Parathyroid adenoma (tissue), 2 donors: ENCODE measurements at regions not wholly inside any gene's neighbourhood (a gene's known extent, or its start where the extent isn't known, plus 50 kb on each side); places are given as distances from the start of the nearest gene placed in this dataset.

Experiments used
- H2AFZ ChIP-seq: fragments of 300-600 bp; sonication (generic); one replicate; pipeline ENCODE4 v1.7.0; 2017; ENCODE audit warnings: antibody characterized with exemption, mild to moderate bottlenecking
- H3K27ac ChIP-seq: fragments of 300-600 bp; sonication (generic); one replicate; pipeline ENCODE4 v1.7.0; 2017
- H3K27me3 ChIP-seq: fragments of 300-600 bp; sonication (generic); one replicate; pipeline ENCODE4 v1.7.0; 2017; ENCODE audit warnings: low read length; ENCODE audit not compliant: control insufficient read depth, insufficient read depth
- H3K36me3 ChIP-seq: fragments of 300-600 bp; sonication (generic); one replicate; pipeline ENCODE4 v1.7.0; 2017; ENCODE audit warnings: low read length; ENCODE audit not compliant: control insufficient read depth, insufficient read depth
- H3K4me1 ChIP-seq: fragments of 300-600 bp; sonication (generic); one replicate; pipeline ENCODE4 v1.7.0; 2017; ENCODE audit warnings: control low read depth
- H3K4me2 ChIP-seq: fragments of 300-600 bp; sonication (generic); one replicate; pipeline ENCODE4 v1.7.0; 2017; ENCODE audit warnings: low read length
- H3K4me3 ChIP-seq: fragments of 300-600 bp; sonication (generic); one replicate; pipeline ENCODE4 v1.7.0; 2017; ENCODE audit warnings: low read depth, low read length
- H3K79me2 ChIP-seq: fragments of 300-600 bp; sonication (generic); one replicate; pipeline ENCODE4 v1.7.0; 2017; ENCODE audit warnings: control low read depth
- H3K9ac ChIP-seq: fragments of 300-600 bp; sonication (generic); one replicate; pipeline ENCODE4 v1.7.0; 2017; ENCODE audit warnings: mild to moderate bottlenecking
- H3K9me3 ChIP-seq: fragments of 300-600 bp; sonication (generic); one replicate; pipeline ENCODE4 v1.7.0; 2017; ENCODE audit warnings: low read length; ENCODE audit not compliant: control insufficient read depth
- TF ChIP-seq, protein P1 (sequence below): fragments of 300-600 bp; sonication (generic); IDR thresholded peaks from one replicate; pipeline ENCODE4 v1.7.0; 2017; ENCODE audit warnings: antibody characterized with exemption, mild to moderate bottlenecking
- donor health status: primary hyperparathyroidism.

DNA sequence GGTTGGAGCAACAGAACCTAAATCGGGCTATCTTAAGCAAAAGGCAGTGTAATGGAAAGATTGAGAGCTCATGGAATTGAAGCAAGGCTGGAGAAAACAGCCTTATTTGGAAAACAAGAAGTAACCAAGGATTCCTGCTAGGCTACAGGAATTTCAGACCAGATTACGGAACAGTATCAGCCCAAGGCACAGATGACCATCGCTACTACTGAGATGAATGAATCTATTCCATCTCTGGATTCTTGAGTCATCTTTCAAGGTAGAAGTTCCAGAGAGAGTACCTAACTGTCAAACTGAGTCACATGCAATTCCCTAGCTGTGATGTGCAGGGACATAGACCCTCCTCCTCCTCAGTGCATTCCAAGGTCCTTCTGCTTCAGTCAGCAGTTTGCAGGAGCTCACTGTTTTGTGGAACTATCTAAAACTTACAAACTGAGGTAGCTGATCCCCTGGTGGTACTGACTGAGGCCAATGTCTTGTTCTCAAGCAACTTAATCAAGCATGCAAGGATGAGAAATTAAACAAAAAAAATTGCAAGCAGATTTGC is 62.0 kb upstream of the SMLR1 start:
- Histone ChIP-seq H3K4me2 (no peak overlapping the region), H3K27ac (no peak overlapping the region), H3K4me3 (no peak overlapping the region), H3K9ac (no peak overlapping the region), H3K4me1 (peaks cover 4% of the 10 kb centered on the region), H3K79me2 (no peaks in the 10 kb centered on the region), H3K27me3 (no peaks in the 10 kb centered on the region), H3K36me3 (no peaks in the 10 kb centered on the region), H2AFZ (no peak overlapping the region), H3K9me3 (no peaks in the 10 kb centered on the region)
- TF ChIP-seq, protein P1, sequence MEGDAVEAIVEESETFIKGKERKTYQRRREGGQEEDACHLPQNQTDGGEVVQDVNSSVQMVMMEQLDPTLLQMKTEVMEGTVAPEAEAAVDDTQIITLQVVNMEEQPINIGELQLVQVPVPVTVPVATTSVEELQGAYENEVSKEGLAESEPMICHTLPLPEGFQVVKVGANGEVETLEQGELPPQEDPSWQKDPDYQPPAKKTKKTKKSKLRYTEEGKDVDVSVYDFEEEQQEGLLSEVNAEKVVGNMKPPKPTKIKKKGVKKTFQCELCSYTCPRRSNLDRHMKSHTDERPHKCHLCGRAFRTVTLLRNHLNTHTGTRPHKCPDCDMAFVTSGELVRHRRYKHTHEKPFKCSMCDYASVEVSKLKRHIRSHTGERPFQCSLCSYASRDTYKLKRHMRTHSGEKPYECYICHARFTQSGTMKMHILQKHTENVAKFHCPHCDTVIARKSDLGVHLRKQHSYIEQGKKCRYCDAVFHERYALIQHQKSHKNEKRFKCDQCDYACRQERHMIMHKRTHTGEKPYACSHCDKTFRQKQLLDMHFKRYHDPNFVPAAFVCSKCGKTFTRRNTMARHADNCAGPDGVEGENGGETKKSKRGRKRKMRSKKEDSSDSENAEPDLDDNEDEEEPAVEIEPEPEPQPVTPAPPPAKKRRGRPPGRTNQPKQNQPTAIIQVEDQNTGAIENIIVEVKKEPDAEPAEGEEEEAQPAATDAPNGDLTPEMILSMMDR, result no peak

DNA sequence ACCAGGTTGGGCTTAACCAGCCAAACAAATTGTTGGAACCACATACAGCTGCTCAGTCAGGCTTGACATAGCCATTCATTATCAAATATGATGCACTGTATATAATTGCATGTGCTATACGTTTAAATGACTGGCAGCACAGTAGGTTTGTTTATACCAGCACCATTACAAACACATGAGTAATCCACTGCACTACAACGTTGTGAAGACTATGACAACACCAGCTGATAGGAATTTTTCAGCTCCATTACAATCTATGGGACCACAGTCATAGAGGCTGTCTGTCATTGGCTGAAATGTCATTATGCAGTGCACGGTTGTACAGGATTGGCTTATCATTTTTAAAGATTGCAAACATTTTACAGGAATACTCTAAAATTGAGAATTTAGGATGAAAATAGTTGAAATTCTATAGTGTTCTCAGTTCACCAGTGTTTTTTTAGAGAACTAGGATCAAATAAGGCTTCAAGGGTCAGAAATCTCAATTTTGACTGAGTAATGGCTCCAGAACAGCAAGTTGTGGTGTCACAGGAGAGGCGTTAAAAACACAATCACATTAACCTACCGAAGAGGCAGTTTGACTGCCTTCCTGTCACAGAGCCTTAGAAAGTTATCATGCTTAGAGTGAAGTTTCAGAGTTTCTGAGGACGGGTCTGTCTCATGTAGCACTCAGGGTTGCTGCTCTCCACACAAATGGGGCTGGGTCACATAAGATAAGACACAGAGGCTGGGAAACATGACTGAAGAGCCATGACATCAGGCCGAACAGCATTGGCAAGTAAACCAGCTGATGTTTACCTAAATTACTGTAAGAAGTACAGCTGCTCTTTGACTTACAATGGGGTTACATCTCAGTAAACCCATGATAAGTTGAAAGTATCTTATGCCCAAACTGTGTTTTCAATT is 60.7 kb upstream of the SMLR1 start:
- Histone ChIP-seq H3K4me2 (no peak overlapping the region), H3K9me3 (no peaks in the 10 kb centered on the region), H3K36me3 (no peaks in the 10 kb centered on the region), H3K9ac (no peak overlapping the region), H3K27me3 (no peaks in the 10 kb centered on the region), H3K4me3 (no peak overlapping the region), H3K27ac (no peak overlapping the region), H2AFZ (no peak overlapping the region), H3K79me2 (no peaks in the 10 kb centered on the region), H3K4me1 (peaks cover 4% of the 10 kb centered on the region)
- TF ChIP-seq, protein P1, result no peak

DNA sequence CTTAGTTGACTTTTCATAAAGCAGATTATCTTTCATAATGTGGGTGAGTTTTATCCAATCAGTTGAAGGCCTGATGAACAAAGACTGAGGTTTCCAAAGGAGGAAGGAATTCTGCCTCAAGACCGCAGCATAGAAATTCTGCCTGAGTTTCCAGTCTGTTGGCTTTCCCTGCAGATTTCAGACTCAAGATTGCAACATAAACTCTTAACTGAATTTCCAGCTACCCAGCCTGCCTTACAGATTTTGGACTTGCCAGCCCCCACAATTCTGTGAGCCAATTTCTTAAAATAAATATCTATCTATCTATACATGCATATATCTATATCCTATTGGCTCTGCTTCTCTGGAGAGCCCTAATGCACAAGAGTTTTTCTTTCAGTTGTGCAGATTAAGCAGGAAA is 57.3 kb upstream of the SMLR1 start:
- H3K36me3 ChIP-seq, result no peaks in the 10 kb centered on the region
- no peak overlapping the region for H3K27ac ChIP-seq
- H3K4me1 ChIP-seq, result peaks cover 4% of the 10 kb centered on the region

DNA sequence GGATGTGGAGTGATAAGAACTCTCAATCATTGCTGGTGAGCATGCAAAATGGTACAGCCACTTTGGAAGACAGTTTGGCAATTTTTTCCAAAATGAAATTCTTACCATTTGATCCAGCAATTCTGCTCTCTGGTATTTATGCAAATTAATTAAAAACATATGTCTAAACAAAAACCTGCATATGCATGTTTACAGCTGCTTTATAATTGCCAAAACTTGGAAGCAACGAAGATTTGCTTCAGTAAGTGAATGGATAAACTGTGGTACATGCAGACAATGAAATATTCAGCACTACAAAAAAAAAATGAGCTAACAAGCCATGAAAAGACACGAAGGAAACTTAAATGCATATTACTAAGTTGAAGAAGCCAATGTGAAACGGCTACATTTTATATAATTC is 55.5 kb upstream of the SMLR1 start:
- Histone ChIP-seq H2AFZ (no peak overlapping the region), H3K9ac (no peak overlapping the region), H3K4me2 (no peak overlapping the region), H3K79me2 (no peaks in the 10 kb centered on the region), H3K27ac (no peak overlapping the region), H3K4me3 (no peak overlapping the region), H3K9me3 (no peaks in the 10 kb centered on the region), H3K4me1 (no peaks in the 10 kb centered on the region), H3K36me3 (no peaks in the 10 kb centered on the region), H3K27me3 (no peaks in the 10 kb centered on the region)
- TF ChIP-seq, protein P1, result no peak

More for the DNA sequence above, 57.3 kb upstream of the SMLR1 start:
- Histone ChIP-seq H3K4me2 (no peak overlapping the region), H3K4me3 (no peak overlapping the region), H3K9me3 (no peaks in the 10 kb centered on the region), H3K79me2 (no peaks in the 10 kb centered on the region), H3K27me3 (no peaks in the 10 kb centered on the region), H2AFZ (no peak overlapping the region), H3K9ac (no peak overlapping the region)
- TF ChIP-seq, protein P1, result no peak
